Renal cortical epithelial cell (primary cell): ENCODE measurements at regions not wholly inside any gene's neighbourhood (a gene's known extent, or its start where the extent isn't known, plus 50 kb on each side); places are given as distances from the start of the nearest gene placed in this dataset.

ENCODE experiments used
- DNase-seq: peaks from one replicate; pipeline ENCODE4 v3.0.0-alpha.2; 2011; ENCODE audit warnings: low read depth

- DNase-seq = no peak
Observed at GRCh38 chr13:34681405-34681955, 260.6 kb upstream of the NBEA start.

- no peak for DNase-seq
Observed at GRCh38 chr13:34695063-34695462, 247.0 kb upstream of the NBEA start.

- no peak for DNase-seq
Observed at GRCh38 chr13:34696296-34696695, 245.8 kb upstream of the NBEA start.

GRCh38 chr13:34696741-34697140 is 245.3 kb upstream of the NBEA start:
- DNase-seq = no peak

- peak; percentile 58 for DNase-seq
Observed at GRCh38 chr13:34698945-34699344, 243.1 kb upstream of the NBEA start.

GRCh38 chr13:34700155-34700554 is 241.9 kb upstream of the NBEA start:
- no peak for DNase-seq

- DNase-seq = no peak
Observed at GRCh38 chr13:34701919-34702318, 240.2 kb upstream of the NBEA start.

GRCh38 chr13:34708566-34709313 is 233.3 kb upstream of the NBEA start:
- DNase-seq = no peak

- DNase-seq = peak; percentile 7
Observed at GRCh38 chr13:34719060-34719875, 222.8 kb upstream of the NBEA start.

- DNase-seq = no peak
Observed at GRCh38 chr13:34720618-34721017, 221.5 kb upstream of the NBEA start.

- no peak for DNase-seq
Observed at GRCh38 chr13:34721631-34722595, 220.2 kb upstream of the NBEA start.

- DNase-seq = peak; percentile 62
Observed at GRCh38 chr13:34722922-34723321, 219.1 kb upstream of the NBEA start.

- peak; percentile 77 for DNase-seq
Observed at GRCh38 chr13:34730961-34731360, 211.1 kb upstream of the NBEA start.

GRCh38 chr13:34731486-34731885 is 210.6 kb upstream of the NBEA start:
- DNase-seq = peak; percentile 31

- DNase-seq = peak; percentile 61
Observed at GRCh38 chr13:34733721-34734120, 208.3 kb upstream of the NBEA start.

GRCh38 chr13:34734932-34735331 is 207.1 kb upstream of the NBEA start:
- no peak for DNase-seq

- no peak for DNase-seq
Observed at GRCh38 chr13:34738254-34738992, 203.6 kb upstream of the NBEA start.

- DNase-seq = peak; percentile 31
Observed at GRCh38 chr13:34747056-34747455, 195.0 kb upstream of the NBEA start.

GRCh38 chr13:34747507-34747906 is 194.6 kb upstream of the NBEA start:
- no peak for DNase-seq

GRCh38 chr13:34748073-34748472 is 194.0 kb upstream of the NBEA start:
- peak; percentile 90 for DNase-seq

GRCh38 chr13:34748596-34748995 is 193.5 kb upstream of the NBEA start:
- DNase-seq = peak; percentile 96
